BLaER1 (cell line): ENCODE measurements at regions not wholly inside any gene's neighbourhood (a gene's known extent, or its start where the extent isn't known, plus 50 kb on each side); places are given as distances from the start of the nearest gene placed in this dataset.

Experiments
- H3K27ac ChIP-seq: shearing (Covaris generic); formaldehyde crosslinking; 2 replicates; pipeline ENCODE4 v1.8.1; 2022
- H3K27me3 ChIP-seq: shearing (Covaris generic); formaldehyde crosslinking; 2 replicates; pipeline ENCODE4 v1.8.1; 2022
- H3K36me3 ChIP-seq: shearing (Covaris generic); formaldehyde crosslinking; 2 replicates; pipeline ENCODE4 v1.8.1; 2022
- H3K4me1 ChIP-seq: shearing (Covaris generic); formaldehyde crosslinking; 2 replicates; pipeline ENCODE4 v1.8.1; 2022
- H3K4me2 ChIP-seq: shearing (Covaris generic); formaldehyde crosslinking; 2 replicates; pipeline ENCODE4 v1.8.1; 2022
- H3K4me3 ChIP-seq: shearing (Covaris generic); formaldehyde crosslinking; 2 replicates; pipeline ENCODE4 v1.8.1; 2022
- H3K9ac ChIP-seq: shearing (Covaris generic); formaldehyde crosslinking; 2 replicates; pipeline ENCODE4 v1.8.1; 2022
- H3K9me3 ChIP-seq: shearing (Covaris generic); formaldehyde crosslinking; 2 replicates; pipeline ENCODE4 v1.8.1; 2022
- H4K20me1 ChIP-seq: shearing (Covaris generic); formaldehyde crosslinking; 2 replicates; pipeline ENCODE4 v1.8.1; 2022
- Cebpa-rat ChIP-seq: shearing (Covaris generic); IDR thresholded peaks from 2 replicates; pipeline ENCODE4 v1.8.1; 2022

DNA sequence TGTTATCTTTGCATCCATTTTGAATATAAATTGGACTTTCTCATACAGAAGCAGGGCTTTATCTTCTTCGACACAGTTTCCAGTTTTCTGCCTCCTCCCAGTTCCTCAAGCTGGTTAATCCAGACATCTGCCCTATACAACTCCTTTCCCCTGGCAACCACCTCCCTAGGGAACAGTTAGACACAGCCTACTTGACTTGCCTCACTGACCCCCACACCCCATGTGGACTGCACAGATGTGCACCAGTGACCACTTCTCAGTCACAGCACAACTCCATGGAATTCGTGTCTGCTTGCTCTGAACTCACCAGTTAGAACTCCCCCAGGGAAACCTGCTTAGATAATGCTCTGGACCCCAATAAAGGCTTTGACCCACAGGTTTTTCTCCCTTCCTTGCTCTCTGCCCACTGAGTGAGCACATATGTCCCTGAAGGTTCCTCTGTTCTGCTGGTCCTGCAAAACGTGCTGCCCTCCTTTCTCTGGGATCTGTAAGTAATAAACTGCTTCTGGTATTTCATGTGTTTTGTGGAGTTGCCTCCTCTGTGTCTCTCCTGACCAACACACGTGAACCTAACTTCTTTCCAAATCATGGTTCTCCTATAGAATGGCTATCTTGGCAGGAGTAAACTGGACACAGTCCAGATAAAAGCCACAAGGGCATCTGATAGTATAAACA lies 351.2 kb downstream of the CD83 start:
- H3K9me3 ChIP-seq = peaks cover 66% of the 10 kb centered on the region
- no peaks in the 10 kb centered on the region for H3K36me3 ChIP-seq
- peak overlapping the region; percentile 22 for H3K4me2 ChIP-seq
- H3K27me3 ChIP-seq = no peaks in the 10 kb centered on the region
- H4K20me1 ChIP-seq = no peaks in the 10 kb centered on the region
- no peak for TF ChIP-seq Cebpa-rat
- H3K4me3 ChIP-seq = no peak overlapping the region
- peaks cover 33% of the 10 kb centered on the region for H3K4me1 ChIP-seq
- no peak overlapping the region for H3K9ac ChIP-seq
- H3K27ac ChIP-seq = no peak overlapping the region

DNA sequence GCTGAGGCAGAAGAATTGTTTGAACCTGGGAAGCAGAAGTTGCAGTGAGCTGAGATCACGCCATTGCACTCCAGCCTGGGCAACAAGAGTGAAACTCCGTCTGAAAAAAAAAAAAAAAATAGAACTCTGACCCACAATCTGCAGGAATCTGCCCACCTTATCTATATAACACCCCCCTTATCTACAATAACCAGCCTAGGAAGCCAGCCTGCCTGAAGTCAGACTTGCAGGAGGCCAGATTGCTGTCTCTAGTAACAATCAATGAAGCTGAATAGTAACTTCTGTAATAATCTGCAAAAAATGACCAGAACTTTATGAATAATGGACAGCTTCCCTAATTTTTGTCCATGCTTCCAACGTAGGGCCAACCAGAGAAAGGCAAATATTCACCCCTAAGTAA lies 352.5 kb downstream of the CD83 start:
- no peak for TF ChIP-seq Cebpa-rat
- no peak overlapping the region for H3K4me3 ChIP-seq

DNA sequence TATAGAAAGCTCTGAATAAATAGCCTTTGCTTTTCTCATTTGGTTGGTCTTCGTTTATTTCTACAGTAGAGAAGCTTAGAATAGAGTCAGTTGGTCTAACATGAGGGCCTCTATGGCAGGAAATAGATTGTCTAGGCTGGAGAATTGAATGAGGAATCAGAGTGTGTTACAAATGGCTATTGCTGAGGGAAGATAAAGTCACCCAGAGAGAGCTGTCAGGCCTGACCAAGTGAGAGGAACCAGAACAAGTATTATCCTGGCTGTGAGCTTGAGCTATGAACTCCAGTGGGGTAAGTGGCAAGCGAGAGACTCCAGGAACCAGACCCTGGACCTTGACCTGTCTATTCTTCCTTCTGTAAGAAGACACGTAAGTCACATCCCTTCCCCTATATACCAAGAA lies 353.1 kb downstream of the CD83 start:
- H3K27ac ChIP-seq = no peak overlapping the region
- TF ChIP-seq Cebpa-rat = no peak
- no peak overlapping the region for H3K4me2 ChIP-seq
- no peaks in the 10 kb centered on the region for H4K20me1 ChIP-seq
- no peaks in the 10 kb centered on the region for H3K36me3 ChIP-seq
- H3K9me3 ChIP-seq = peaks cover 57% of the 10 kb centered on the region
- H3K4me1 ChIP-seq = peaks cover 34% of the 10 kb centered on the region
- H3K4me3 ChIP-seq = no peak overlapping the region
- no peak overlapping the region for H3K9ac ChIP-seq
- no peaks in the 10 kb centered on the region for H3K27me3 ChIP-seq

More for the DNA sequence above, 352.5 kb downstream of the CD83 start:
- Histone ChIP-seq H4K20me1 (no peaks in the 10 kb centered on the region), H3K9me3 (peaks cover 63% of the 10 kb centered on the region), H3K9ac (no peak overlapping the region), H3K4me2 (no peak overlapping the region), H3K27me3 (no peaks in the 10 kb centered on the region), H3K27ac (no peak overlapping the region), H3K4me1 (peaks cover 34% of the 10 kb centered on the region), H3K36me3 (no peaks in the 10 kb centered on the region)

DNA sequence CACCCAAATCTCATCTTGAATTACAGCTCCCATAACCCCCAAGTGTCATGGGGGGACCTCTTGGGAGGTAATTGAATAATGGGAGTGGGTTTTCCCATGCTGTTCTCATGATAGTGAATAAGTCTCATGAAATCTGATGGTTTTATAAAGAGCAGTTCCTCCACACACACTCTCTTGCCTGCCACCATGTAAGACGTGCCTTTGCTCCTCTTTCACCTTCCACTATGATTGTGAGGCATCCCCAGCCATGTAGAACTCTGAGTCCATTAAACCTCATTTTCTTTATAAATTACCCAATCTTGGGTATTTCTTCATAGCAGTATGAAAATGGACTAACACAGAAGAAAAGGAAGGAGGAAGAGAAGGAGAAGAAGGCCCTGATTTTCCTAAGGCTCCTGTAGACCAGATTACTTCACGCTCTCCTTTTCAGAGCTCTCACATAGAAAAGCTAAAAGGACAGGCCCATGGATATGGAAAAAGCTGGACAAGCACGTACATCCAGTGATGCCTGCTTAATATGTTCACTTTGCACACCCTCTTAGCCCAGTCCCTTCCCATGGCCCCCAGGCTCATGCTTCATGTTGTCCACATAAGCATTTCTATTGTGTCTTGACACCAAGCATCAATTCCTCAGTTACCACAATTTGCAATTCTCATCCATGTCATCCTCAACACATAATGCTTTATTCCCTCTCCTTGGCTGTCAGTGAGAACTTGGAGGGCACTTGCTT lies 354.8 kb downstream of the CD83 start:
- H3K27me3 ChIP-seq = no peaks in the 10 kb centered on the region
- H3K36me3 ChIP-seq = no peaks in the 10 kb centered on the region
- H3K9ac ChIP-seq = no peak overlapping the region
- peak overlapping the region; percentile 40; the same call in 1 of the 2 replicates for H3K27ac ChIP-seq
- no peaks in the 10 kb centered on the region for H4K20me1 ChIP-seq
- peak overlapping the region; percentile 59 for H3K4me2 ChIP-seq
- H3K4me1 ChIP-seq = peaks cover 43% of the 10 kb centered on the region
- peaks cover 43% of the 10 kb centered on the region for H3K9me3 ChIP-seq
- no peak for TF ChIP-seq Cebpa-rat
- H3K4me3 ChIP-seq = no peak overlapping the region

DNA sequence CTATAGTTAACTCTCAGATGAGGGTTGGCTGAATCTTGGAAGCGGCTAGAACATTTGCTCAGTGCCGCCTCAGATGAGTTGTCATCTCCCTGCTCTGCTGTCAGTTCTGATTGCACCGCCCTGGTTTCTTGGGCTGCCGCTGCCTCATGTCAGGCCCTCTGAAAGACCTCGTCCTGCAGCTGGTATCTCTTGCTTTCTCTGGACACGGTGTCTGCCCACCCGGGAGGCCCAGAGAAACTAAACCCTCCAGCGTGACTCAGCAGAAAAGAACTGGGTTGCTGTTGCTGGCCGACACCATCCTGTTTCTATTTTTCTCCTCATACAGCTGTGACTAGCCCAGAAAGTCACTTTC lies 355.4 kb downstream of the CD83 start:
- Histone ChIP-seq H3K9me3 (peaks cover 41% of the 10 kb centered on the region), H3K4me3 (no peak overlapping the region), H3K36me3 (no peaks in the 10 kb centered on the region), H3K4me2 (peak overlapping the region; percentile 59), H3K4me1 (peaks cover 43% of the 10 kb centered on the region), H3K27me3 (no peaks in the 10 kb centered on the region), H3K9ac (no peak overlapping the region), H3K27ac (peak overlapping the region; percentile 40; the same call in 1 of the 2 replicates), H4K20me1 (no peaks in the 10 kb centered on the region)
- TF ChIP-seq Cebpa-rat = no peak

- H3K36me3 ChIP-seq = no peaks in the 10 kb centered on the region
- H3K27ac ChIP-seq = peak overlapping the region; percentile 25; the same call in 1 of the 2 replicates
- peaks cover 40% of the 10 kb centered on the region for H3K4me1 ChIP-seq
- H3K4me3 ChIP-seq = no peak overlapping the region
- no peak for TF ChIP-seq Cebpa-rat
- H4K20me1 ChIP-seq = no peaks in the 10 kb centered on the region
- peaks cover 28% of the 10 kb centered on the region for H3K9me3 ChIP-seq
- H3K9ac ChIP-seq = no peak overlapping the region
- no peaks in the 10 kb centered on the region for H3K27me3 ChIP-seq
- no peak overlapping the region for H3K4me2 ChIP-seq
Observed at GRCh38 chr6:14474816-14475215, 357.2 kb downstream of the CD83 start.

- no peaks in the 10 kb centered on the region for H4K20me1 ChIP-seq
- TF ChIP-seq Cebpa-rat = no peak
- H3K27ac ChIP-seq = no peak overlapping the region
- no peaks in the 10 kb centered on the region for H3K36me3 ChIP-seq
- no peak overlapping the region for H3K4me3 ChIP-seq
- H3K9me3 ChIP-seq = peaks cover 27% of the 10 kb centered on the region
- no peak overlapping the region for H3K9ac ChIP-seq
- H3K4me1 ChIP-seq = peaks cover 40% of the 10 kb centered on the region
- H3K4me2 ChIP-seq = no peak overlapping the region
- H3K27me3 ChIP-seq = no peaks in the 10 kb centered on the region
Observed at GRCh38 chr6:14475306-14475705, 357.7 kb downstream of the CD83 start.

- Histone ChIP-seq H3K9ac (no peak overlapping the region), H3K27ac (no peak overlapping the region)
Observed at GRCh38 chr6:14476793-14477531, 359.4 kb downstream of the CD83 start.

DNA sequence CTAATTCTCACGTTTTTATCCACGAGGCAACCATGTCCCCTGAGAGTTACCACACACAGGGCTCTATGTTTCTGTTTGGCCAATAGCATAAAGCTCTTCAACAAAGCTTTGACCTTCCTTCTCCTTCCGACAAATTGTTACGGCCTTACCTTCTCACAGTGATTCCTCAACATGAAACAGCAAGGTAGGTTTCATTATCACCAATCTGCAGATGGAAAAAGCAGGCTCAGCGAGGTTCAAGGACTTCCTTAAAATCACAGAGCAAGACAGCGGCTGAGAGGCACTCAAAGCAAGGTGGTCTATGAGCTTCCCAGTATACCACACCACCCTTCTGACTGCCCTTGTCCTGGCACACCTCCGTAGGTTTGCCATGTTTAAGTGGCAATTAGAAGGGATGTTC lies 360.0 kb downstream of the CD83 start:
- Histone ChIP-seq H3K27me3 (no peaks in the 10 kb centered on the region), H3K4me3 (no peak overlapping the region), H3K27ac (no peak overlapping the region), H3K4me1 (peaks cover 35% of the 10 kb centered on the region), H3K36me3 (no peaks in the 10 kb centered on the region), H4K20me1 (no peaks in the 10 kb centered on the region), H3K4me2 (peak overlapping the region; percentile 49), H3K9ac (no peak overlapping the region), H3K9me3 (peaks cover 9% of the 10 kb centered on the region)
- TF ChIP-seq Cebpa-rat = no peak

More at GRCh38 chr6:14476793-14477531, 359.4 kb downstream of the CD83 start:
- peak overlapping the region; percentile 49 for H3K4me2 ChIP-seq
- H3K9me3 ChIP-seq = peaks cover 14% of the 10 kb centered on the region
- H3K4me1 ChIP-seq = peaks cover 40% of the 10 kb centered on the region
- no peaks in the 10 kb centered on the region for H3K27me3 ChIP-seq
- TF ChIP-seq Cebpa-rat = no peak
- no peaks in the 10 kb centered on the region for H4K20me1 ChIP-seq
- no peaks in the 10 kb centered on the region for H3K36me3 ChIP-seq
- H3K4me3 ChIP-seq = no peak overlapping the region
